ENCODE measurements at regions not wholly inside any gene's neighbourhood (a gene's known extent, or its start where the extent isn't known, plus 50 kb on each side); places are given as distances from the start of the nearest gene placed in this dataset.

DNA sequence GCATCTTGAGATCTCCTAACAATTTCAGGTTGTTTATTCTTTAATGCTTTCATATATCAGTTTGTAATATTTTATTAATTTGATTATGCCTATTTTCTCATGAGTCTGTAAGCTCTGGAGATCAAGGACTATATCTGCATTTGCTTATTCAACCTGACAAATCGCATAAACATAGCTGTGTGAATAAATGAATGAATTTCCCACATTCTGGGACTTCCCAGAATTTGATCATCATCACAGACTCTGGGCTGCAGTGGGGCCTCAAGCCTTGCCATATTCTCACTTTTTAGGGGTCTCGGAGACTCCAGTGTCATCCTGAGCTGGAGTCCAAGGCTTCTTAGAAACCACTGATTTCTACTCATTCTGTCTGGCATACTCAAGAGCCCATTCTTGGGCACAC is 180.5 kb downstream of the DAD1 start:
- no peak for TF ChIP-seq POLR2A (IDR thresholded peaks at IDR 0.05)
- TF ChIP-seq, protein P1, sequence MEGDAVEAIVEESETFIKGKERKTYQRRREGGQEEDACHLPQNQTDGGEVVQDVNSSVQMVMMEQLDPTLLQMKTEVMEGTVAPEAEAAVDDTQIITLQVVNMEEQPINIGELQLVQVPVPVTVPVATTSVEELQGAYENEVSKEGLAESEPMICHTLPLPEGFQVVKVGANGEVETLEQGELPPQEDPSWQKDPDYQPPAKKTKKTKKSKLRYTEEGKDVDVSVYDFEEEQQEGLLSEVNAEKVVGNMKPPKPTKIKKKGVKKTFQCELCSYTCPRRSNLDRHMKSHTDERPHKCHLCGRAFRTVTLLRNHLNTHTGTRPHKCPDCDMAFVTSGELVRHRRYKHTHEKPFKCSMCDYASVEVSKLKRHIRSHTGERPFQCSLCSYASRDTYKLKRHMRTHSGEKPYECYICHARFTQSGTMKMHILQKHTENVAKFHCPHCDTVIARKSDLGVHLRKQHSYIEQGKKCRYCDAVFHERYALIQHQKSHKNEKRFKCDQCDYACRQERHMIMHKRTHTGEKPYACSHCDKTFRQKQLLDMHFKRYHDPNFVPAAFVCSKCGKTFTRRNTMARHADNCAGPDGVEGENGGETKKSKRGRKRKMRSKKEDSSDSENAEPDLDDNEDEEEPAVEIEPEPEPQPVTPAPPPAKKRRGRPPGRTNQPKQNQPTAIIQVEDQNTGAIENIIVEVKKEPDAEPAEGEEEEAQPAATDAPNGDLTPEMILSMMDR (IDR thresholded peaks at IDR 0.05): no peak
